Activated CD4-positive, alpha-beta memory T cell treated with anti-CD3 and anti-CD28 coated beads, Interleukin-2, amount 10 ng/mL, durations not matched to agents 7 days and 5 days (primary cell): ENCODE measurements at regions not wholly inside any gene's neighbourhood (a gene's known extent, or its start where the extent isn't known, plus 50 kb on each side); places are given as distances from the start of the nearest gene placed in this dataset.

Source experiments
- CTCF ChIA-PET: fragments of 350-600 bp; sonication (Branson Sonifier 250); formaldehyde crosslinking; loops from one replicate; lab custom pipeline; 2021; ENCODE audit warnings: antibody characterized with exemption, inconsistent platforms; lab: Charles Lee
- POLR2A ChIA-PET: fragments of 350-600 bp; sonication (Branson Sonifier 250); formaldehyde crosslinking; loops from one replicate; lab custom pipeline; 2021; ENCODE audit warnings: antibody characterized with exemption; lab: Charles Lee
- DNase-seq: peaks from one replicate; pipeline ENCODE4 v3.0.0-alpha.2; 2020
- H3K27ac Mint-ChIP-seq: one replicate; pipeline ENCODE4 v1.8.0; 2021; ENCODE audit warnings: mild to moderate bottlenecking, mixed read lengths
- H3K27me3 Mint-ChIP-seq: one replicate; pipeline ENCODE4 v1.8.0; 2021; ENCODE audit warnings: mixed read lengths
- H3K36me3 Mint-ChIP-seq: one replicate; pipeline ENCODE4 v1.8.0; 2021; ENCODE audit warnings: low read depth, mixed read lengths
- H3K4me1 Mint-ChIP-seq: one replicate; pipeline ENCODE4 v1.8.0; 2021; ENCODE audit warnings: mixed read lengths
- H3K4me3 Mint-ChIP-seq: one replicate; pipeline ENCODE4 v1.8.0; 2021; ENCODE audit warnings: mild to moderate bottlenecking, mixed read lengths
- H3K9me3 Mint-ChIP-seq: one replicate; pipeline ENCODE4 v1.8.0; 2021; ENCODE audit warnings: mixed read lengths

DNA sequence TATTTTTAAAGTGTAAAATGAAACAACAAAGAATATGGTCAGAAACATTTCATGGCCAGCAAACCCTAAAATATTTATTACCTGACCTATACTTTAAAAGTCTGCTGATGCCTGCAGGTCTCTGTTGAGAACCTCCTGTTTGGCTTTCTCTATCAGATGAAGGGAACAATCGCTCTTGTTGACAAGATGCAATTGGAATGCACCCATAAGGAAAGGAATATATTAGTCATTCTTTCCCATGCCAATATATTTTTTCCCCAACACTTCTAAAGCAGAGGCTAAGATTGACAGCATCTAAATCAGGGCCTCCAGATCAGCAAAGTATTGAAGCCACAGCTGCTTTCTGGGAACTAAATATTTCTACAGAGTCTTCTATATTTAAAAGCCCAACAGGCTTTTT is 897.8 kb downstream of the EPHA7 start:
- no peak for DNase-seq
- Mint-ChIP-seq H3K9me3 (no peaks in the 10 kb centered on the region), H3K36me3 (no peaks in the 10 kb centered on the region), H3K4me1 (no peaks in the 10 kb centered on the region), H3K27me3 (no peaks in the 10 kb centered on the region), H3K4me3 (no peak overlapping the region), H3K27ac (no peak overlapping the region)
- POLR2A ChIA-PET: no interaction called here
- CTCF ChIA-PET: no interaction called here

DNA sequence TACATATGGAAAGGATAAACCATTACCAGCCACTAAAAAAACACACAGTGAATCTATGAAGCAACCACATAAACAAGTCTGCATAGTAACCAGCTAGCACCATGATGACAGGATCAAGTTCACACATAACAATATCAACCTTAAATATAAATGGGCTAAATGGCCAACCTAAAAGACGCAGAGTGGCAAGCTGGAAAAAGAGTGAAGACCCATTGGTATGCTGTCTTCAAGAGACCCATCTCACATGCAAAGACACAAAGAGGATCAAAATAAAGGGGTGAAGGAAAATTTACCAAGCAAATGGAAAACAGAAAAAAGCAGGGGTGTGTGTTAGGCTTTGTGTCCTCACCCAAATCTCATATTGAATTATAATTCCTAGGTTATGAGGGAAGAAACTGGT is 909.2 kb downstream of the EPHA7 start:
- no peaks in the 10 kb centered on the region for H3K4me1 Mint-ChIP-seq
- POLR2A ChIA-PET: no interaction called here
- no peak overlapping the region for H3K4me3 Mint-ChIP-seq
- H3K27ac Mint-ChIP-seq: no peak overlapping the region
- peaks cover 16% of the 10 kb centered on the region for H3K9me3 Mint-ChIP-seq
- no peaks in the 10 kb centered on the region for H3K27me3 Mint-ChIP-seq
- H3K36me3 Mint-ChIP-seq: no peaks in the 10 kb centered on the region
- no peak for DNase-seq
- CTCF ChIA-PET: no interaction called here

DNA sequence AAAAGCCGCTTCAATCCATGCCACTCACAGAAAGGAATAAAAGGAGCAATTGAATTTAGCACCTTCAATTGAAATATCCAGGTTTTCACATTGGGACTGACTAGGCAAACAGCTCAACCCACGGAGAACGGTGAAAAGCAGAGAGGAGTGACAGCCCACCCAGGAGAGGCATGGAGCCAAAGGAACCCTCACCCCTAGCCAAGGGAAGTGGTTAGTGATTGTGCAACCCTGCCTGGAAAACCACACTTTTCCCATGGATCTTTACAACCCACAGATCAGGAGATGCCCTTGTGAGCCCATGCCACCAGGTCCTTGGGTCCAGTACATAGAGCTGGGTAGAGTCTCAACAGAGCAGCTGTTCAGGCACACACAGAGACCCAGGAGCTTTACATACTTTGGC is 911.8 kb downstream of the EPHA7 start:
- ChIA-PET POLR2A (no interaction called here), CTCF (no interaction called here)
- H3K36me3 Mint-ChIP-seq: no peaks in the 10 kb centered on the region
- no peaks in the 10 kb centered on the region for H3K27me3 Mint-ChIP-seq
- DNase-seq: no peak
- H3K4me1 Mint-ChIP-seq: no peaks in the 10 kb centered on the region
- H3K4me3 Mint-ChIP-seq: no peak overlapping the region
- peaks cover 16% of the 10 kb centered on the region for H3K9me3 Mint-ChIP-seq
- H3K27ac Mint-ChIP-seq: no peak overlapping the region

DNA sequence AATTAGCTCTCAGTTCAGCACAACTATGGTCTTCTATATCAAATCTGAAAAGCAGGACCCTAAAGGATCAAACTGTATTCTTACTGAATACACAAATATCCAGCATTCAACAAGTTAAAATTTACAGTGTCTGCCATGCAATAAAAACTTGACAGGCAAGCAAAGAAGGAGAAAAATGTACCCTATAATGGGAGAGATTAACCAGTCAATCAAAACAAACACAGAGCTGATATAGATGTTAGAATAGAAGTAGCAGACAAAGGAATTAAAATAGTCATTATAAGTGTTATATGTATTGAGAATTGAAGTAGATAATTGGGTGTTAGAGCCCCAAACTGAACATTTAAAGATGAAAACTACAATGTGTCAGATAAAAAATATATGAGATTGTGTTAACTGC is 914.9 kb downstream of the EPHA7 start:
- Mint-ChIP-seq H3K4me1 (no peaks in the 10 kb centered on the region), H3K4me3 (no peak overlapping the region), H3K27me3 (no peaks in the 10 kb centered on the region), H3K36me3 (no peaks in the 10 kb centered on the region), H3K27ac (no peak overlapping the region), H3K9me3 (peaks cover 3% of the 10 kb centered on the region)
- ChIA-PET CTCF (no interaction called here), POLR2A (no interaction called here)
- no peak for DNase-seq

DNA sequence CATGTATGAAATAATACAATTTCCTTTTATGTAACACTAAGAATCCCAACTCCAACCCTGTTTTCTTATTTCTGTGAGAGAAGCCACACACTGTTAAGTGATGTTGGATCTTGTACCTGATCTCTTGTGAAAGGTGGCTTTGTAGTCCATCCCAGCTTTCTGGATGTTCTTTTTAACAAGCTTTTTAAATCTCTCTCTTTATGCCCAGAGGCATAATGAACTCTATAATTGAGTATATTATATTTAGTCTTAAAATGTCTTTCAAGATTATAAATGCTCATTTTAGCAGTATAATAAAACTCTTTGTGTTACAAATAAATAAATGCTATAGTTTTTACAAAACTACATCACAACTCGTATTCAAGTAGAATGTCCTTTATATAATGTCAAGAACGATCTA is 922.1 kb downstream of the EPHA7 start:
- Mint-ChIP-seq H3K36me3 (no peaks in the 10 kb centered on the region), H3K4me1 (no peaks in the 10 kb centered on the region), H3K27me3 (no peaks in the 10 kb centered on the region), H3K27ac (no peak overlapping the region), H3K4me3 (no peak overlapping the region), H3K9me3 (no peaks in the 10 kb centered on the region)
- ChIA-PET POLR2A (no interaction called here), CTCF (no interaction called here)
- no peak for DNase-seq

DNA sequence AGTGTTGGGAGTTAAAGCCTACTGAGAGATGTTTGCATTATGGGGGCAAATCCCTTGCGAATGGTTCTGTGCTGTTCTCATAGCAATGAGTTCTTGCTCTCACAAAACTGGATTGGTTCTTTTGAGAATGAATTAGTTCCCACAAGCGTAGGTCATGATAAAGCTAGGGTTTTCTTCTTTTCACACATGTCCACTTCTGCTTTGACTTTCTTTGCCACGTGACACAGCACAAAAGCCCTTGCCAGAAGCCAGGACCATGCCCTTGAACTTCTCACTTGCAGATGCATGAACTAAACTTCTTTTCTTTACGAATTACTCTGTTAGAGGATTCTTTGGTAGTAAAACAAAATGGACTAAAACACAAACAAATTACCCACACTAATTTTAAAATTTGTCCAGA is 922.8 kb downstream of the EPHA7 start:
- no peaks in the 10 kb centered on the region for H3K36me3 Mint-ChIP-seq
- no peak for DNase-seq
- no peak overlapping the region for H3K4me3 Mint-ChIP-seq
- no peaks in the 10 kb centered on the region for H3K9me3 Mint-ChIP-seq
- CTCF ChIA-PET: no interaction called here
- POLR2A ChIA-PET: no interaction called here
- no peak overlapping the region for H3K27ac Mint-ChIP-seq
- H3K27me3 Mint-ChIP-seq: no peaks in the 10 kb centered on the region
- H3K4me1 Mint-ChIP-seq: no peaks in the 10 kb centered on the region

DNA sequence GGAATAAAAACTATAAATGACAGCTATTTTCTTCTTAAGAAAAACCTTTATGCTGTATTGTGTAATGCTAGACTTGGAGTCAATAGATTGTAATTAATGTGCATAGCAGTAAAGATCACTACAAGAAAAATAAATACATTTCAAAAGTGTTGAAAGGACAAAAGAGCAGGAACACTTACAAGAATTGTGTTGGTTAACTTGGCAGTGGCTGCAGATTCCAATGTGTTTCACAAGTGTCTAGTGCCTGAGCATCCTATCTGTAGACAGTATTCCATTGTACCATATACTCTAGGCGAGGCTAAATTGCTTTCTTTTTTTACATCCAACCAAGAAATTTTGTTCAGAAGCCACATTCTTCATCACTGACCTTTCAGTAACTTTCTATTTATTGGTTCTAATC is 924.1 kb downstream of the EPHA7 start:
- DNase-seq: no peak
- Mint-ChIP-seq H3K27ac (no peak overlapping the region), H3K27me3 (no peaks in the 10 kb centered on the region), H3K4me1 (no peaks in the 10 kb centered on the region), H3K36me3 (no peaks in the 10 kb centered on the region), H3K9me3 (no peaks in the 10 kb centered on the region), H3K4me3 (no peak overlapping the region)
- POLR2A ChIA-PET: no interaction called here
- CTCF ChIA-PET: no interaction called here

DNA sequence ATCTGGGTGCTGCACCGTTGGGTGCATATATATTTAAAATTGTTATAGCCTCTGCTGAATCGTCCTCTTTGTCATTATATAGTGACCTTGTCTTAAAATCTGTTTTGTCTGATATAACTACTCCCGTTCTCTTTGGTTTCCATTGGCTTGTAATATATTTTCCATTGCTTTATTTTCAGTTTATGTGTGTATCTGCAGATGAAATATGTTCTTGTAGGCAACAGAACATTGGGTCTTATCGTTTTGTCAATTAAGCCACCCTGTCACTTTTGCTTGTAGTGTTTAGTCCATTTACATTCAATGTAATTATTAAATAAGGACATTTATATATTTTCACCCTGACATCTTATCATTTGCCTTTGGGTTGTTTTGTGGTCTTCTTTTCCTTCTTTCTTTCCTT is 933.9 kb downstream of the EPHA7 start:
- Mint-ChIP-seq H3K9me3 (peaks cover 9% of the 10 kb centered on the region), H3K27me3 (no peaks in the 10 kb centered on the region), H3K4me3 (no peak overlapping the region), H3K27ac (no peak overlapping the region), H3K4me1 (no peaks in the 10 kb centered on the region), H3K36me3 (no peaks in the 10 kb centered on the region)
- POLR2A ChIA-PET: no interaction called here
- DNase-seq: no peak
- CTCF ChIA-PET: no interaction called here

DNA sequence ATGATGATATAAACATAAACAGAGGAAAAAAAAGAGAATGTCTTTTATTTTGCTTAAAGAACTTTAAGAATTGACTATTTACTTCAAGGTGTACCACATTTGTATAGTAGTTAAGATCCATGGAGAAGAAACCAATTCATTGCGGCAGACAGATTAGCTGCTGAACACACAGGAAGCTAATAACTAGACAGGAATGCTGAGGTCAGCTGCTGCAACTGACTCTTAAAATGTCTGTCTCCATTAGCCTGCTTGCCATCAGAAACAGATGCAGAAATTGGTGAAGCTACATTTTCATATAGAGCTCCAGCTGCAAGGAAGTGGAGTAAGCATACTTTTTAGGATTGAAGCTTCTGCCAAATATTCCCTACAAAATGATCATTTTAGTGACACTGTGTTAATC is 939.5 kb downstream of the EPHA7 start:
- H3K4me1 Mint-ChIP-seq: no peaks in the 10 kb centered on the region
- H3K4me3 Mint-ChIP-seq: no peak overlapping the region
- no peak overlapping the region for H3K27ac Mint-ChIP-seq
- ChIA-PET POLR2A (no interaction called here), CTCF (no interaction called here)
- no peak for DNase-seq
- peaks cover 9% of the 10 kb centered on the region for H3K9me3 Mint-ChIP-seq
- H3K36me3 Mint-ChIP-seq: no peaks in the 10 kb centered on the region
- no peaks in the 10 kb centered on the region for H3K27me3 Mint-ChIP-seq

DNA sequence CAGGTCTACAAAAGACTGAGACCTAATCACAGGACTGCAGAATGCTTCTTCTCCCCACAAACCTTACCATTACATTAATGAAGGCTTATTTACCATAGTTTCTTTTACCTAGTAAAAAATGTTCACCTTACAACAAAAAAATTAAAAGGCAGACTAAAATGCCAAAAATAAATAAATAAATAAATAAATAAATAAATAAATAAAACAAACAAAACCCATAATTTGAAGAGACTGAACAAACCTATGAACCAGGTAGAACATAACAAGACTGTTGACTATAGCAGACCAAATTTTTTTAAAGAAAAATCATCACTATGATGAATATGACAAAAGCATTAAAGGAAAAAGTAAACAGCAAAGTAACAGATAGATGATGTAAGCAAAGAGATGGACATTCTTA is 946.3 kb downstream of the EPHA7 start:
- H3K9me3 Mint-ChIP-seq: peaks cover 17% of the 10 kb centered on the region
- no peaks in the 10 kb centered on the region for H3K4me1 Mint-ChIP-seq
- no peak overlapping the region for H3K4me3 Mint-ChIP-seq
- H3K27ac Mint-ChIP-seq: no peak overlapping the region
- CTCF ChIA-PET: no interaction called here
- DNase-seq: no peak
- H3K27me3 Mint-ChIP-seq: no peaks in the 10 kb centered on the region
- no peaks in the 10 kb centered on the region for H3K36me3 Mint-ChIP-seq
- POLR2A ChIA-PET: no interaction called here

DNA sequence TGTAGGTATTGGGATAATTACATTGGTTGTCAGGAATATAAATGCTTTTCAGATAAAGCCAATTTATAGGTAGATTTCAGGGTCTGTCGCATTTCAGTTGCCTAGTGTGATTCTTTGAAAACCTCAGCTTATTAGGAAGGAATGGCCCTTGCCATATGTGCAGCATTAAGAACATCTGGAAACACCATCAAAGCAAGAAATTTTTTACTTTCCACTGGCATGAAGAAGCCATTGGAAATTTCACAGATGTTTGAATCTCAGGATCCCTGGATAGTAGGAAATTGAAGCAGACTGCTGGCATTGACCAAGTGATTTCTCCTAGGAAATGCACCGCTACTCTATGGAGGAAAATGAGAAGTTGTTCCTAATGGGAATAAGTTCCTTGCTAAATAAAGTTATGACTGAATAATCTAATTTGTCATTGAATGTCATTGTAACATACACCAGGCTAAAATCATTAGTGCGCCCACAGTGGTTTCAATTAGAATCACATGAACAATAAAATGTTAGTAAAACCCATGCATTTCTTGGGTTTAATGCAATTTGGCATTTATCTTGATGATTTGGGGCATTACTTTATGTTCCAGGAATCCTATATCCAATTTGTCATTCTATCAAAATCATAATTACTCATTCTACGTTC is 950.1 kb downstream of the EPHA7 start:
- ChIA-PET POLR2A (no interaction called here), CTCF (no interaction called here)
- no peak overlapping the region for H3K27ac Mint-ChIP-seq
- H3K9me3 Mint-ChIP-seq: peaks cover 18% of the 10 kb centered on the region
- H3K4me1 Mint-ChIP-seq: no peaks in the 10 kb centered on the region
- H3K36me3 Mint-ChIP-seq: no peaks in the 10 kb centered on the region
- no peak overlapping the region for H3K4me3 Mint-ChIP-seq
- H3K27me3 Mint-ChIP-seq: no peaks in the 10 kb centered on the region
- DNase-seq: no peak

DNA sequence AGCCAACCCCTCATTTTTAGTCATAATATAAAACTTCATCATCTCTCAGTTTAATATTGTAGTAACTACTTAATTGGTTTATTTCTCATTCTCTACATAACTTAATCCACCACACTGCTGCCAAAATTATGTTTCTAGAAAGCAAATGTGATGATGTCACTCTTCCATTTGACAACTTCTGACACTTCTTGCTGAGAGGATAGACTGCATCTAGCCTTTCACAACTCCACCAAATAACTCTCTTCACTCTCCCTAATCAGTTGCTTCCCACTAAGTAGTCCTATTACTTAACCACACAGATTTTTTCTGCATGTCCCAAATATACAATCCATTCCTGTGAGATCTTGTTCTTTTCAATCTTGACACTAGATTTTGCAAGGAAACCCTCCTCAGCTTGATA is 951.3 kb downstream of the EPHA7 start:
- H3K9me3 Mint-ChIP-seq: peaks cover 15% of the 10 kb centered on the region
- no peaks in the 10 kb centered on the region for H3K27me3 Mint-ChIP-seq
- no peaks in the 10 kb centered on the region for H3K36me3 Mint-ChIP-seq
- H3K4me3 Mint-ChIP-seq: no peak overlapping the region
- DNase-seq: no peak
- H3K4me1 Mint-ChIP-seq: no peaks in the 10 kb centered on the region
- H3K27ac Mint-ChIP-seq: no peak overlapping the region
- ChIA-PET CTCF (no interaction called here), POLR2A (no interaction called here)

DNA sequence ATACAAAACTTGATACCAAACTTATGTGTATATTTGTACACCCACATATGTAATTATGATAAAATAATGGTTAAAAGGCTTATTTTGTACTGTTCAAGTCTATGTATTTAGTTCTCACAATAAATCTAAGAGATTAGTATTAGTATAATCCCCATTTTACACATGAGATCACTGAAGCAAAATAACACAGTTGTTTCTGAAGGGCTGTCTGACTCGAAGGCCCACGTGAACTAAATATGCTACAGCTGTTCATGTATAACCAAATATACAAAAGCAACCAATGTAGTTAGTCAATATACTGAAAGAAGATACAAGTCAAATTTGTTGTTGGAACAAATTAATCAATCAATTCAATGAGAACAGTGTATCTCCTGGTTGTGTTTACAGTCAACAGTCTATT is 959.2 kb downstream of the EPHA7 start:
- no peaks in the 10 kb centered on the region for H3K4me1 Mint-ChIP-seq
- H3K27ac Mint-ChIP-seq: no peak overlapping the region
- POLR2A ChIA-PET: no interaction called here
- H3K4me3 Mint-ChIP-seq: no peak overlapping the region
- DNase-seq: no peak
- CTCF ChIA-PET: no interaction called here
- no peaks in the 10 kb centered on the region for H3K27me3 Mint-ChIP-seq
- peaks cover 2% of the 10 kb centered on the region for H3K9me3 Mint-ChIP-seq
- H3K36me3 Mint-ChIP-seq: no peaks in the 10 kb centered on the region

DNA sequence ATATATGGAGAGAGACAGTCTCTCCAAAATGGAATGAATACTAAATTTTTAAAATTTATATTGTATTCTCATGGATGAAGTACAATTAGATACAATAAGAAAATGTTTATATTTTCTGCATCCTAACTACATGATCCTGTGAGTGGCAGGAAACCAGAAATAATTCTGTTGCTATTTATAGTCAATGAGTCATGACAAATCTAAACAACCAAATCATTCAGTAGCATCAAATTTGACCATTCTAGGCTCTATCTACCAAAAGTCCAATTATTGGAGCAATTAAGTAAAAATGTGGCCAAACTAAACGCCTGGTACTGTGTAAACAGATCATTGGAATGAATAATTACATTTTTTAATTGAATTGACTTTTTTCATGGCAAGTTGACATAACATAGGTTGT is 959.8 kb downstream of the EPHA7 start:
- no peaks in the 10 kb centered on the region for H3K9me3 Mint-ChIP-seq
- POLR2A ChIA-PET: no interaction called here
- no peak for DNase-seq
- no peak overlapping the region for H3K27ac Mint-ChIP-seq
- H3K4me3 Mint-ChIP-seq: no peak overlapping the region
- CTCF ChIA-PET: no interaction called here
- H3K27me3 Mint-ChIP-seq: no peaks in the 10 kb centered on the region
- H3K4me1 Mint-ChIP-seq: no peaks in the 10 kb centered on the region
- H3K36me3 Mint-ChIP-seq: no peaks in the 10 kb centered on the region
